Stomach (tissue), 4 donors: ENCODE measurements at regions not wholly inside any gene's neighbourhood (a gene's known extent, or its start where the extent isn't known, plus 50 kb on each side); places are given as distances from the start of the nearest gene placed in this dataset.

Experiments used
- POLR2AphosphoS5 ChIP-seq, 3 donors: sonication (generic); formaldehyde crosslinking; IDR thresholded peaks; one replicate each; pipeline ENCODE4 v1.6.1; 2016; ENCODE audit warnings: antibody characterized with exemption in 3 of 3
- TF ChIP-seq, protein P1 (sequence below), 7 experiments: fragments of 450-650 bp in 4 of 7; fragments of 200-600 bp in 3 of 7; sonication (generic) in 3 of 7; IDR thresholded peaks; one replicate each; pipeline ENCODE4 v1.5.1; 2016 to 2019; ENCODE audit warnings: antibody characterized with exemption in 7 of 7, control low read depth in 2 of 7, mild to moderate bottlenecking in 1 of 7

DNA sequence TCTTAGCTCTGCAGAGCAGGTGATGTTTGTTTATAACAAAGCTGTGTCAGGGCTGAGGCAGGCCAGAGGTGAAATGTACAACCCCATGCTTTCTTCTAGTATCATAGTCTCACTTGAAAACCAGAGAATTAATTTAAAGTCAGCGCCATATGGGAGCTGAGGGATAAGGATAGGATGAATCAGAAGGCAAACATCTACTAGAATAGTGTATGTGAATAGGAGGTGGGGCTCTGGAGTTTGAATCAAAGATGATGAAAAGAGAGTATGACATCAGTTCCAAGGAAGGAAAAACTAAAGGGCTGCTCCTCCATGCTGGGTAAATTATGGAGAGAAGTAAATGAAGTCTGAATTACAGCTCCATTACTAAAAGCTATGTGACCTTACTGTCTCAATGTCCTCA, 441.5 kb downstream of the RASEF start:
- TF ChIP-seq, protein P1, sequence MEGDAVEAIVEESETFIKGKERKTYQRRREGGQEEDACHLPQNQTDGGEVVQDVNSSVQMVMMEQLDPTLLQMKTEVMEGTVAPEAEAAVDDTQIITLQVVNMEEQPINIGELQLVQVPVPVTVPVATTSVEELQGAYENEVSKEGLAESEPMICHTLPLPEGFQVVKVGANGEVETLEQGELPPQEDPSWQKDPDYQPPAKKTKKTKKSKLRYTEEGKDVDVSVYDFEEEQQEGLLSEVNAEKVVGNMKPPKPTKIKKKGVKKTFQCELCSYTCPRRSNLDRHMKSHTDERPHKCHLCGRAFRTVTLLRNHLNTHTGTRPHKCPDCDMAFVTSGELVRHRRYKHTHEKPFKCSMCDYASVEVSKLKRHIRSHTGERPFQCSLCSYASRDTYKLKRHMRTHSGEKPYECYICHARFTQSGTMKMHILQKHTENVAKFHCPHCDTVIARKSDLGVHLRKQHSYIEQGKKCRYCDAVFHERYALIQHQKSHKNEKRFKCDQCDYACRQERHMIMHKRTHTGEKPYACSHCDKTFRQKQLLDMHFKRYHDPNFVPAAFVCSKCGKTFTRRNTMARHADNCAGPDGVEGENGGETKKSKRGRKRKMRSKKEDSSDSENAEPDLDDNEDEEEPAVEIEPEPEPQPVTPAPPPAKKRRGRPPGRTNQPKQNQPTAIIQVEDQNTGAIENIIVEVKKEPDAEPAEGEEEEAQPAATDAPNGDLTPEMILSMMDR (IDR thresholded peaks at IDR 0.05): no peak
- no peak for TF ChIP-seq POLR2AphosphoS5 (IDR thresholded peaks at IDR 0.05)
